ENCODE measurements at regions not wholly inside any gene's neighbourhood (a gene's known extent, or its start where the extent isn't known, plus 50 kb on each side); places are given as distances from the start of the nearest gene placed in this dataset.

DNA sequence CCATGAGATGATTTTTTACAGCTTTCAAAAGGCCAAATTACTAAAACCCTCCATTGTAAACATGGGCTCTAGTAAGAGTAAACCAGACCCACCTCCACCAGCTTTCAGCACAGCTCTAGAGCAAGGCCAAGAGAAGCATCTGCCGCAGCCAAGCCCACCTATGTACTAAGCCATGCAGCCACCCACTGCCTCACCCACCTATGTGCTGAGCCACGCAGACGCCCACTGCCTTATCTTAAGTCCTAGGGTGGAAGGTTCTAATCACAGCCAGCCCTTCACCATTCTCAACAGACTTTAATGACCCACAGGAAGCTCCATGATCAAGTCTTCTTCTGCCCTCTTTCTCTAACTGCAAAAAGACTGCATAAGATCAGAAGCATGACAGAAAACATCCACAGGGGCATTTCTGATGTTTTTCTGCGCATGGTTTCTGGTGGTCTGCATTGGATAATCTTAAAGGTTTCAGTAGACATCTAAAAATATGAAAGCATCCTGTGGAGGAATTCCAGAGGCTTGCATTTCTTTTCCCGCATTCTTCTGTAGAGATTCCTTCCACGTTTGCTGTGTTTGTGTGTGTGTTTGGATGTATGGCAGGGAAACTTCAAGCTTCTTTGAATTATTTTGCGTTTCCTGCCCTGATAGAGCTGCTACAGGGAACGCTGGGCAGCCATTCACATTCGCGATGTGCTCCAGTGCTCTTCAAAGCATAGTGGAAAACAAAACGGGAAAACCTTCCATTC lies 286.1 kb upstream of the KLF6 start:
- DNase-seq (ENCODE audit: low spot score) (no peak), ATAC-seq (no peak)

DNA sequence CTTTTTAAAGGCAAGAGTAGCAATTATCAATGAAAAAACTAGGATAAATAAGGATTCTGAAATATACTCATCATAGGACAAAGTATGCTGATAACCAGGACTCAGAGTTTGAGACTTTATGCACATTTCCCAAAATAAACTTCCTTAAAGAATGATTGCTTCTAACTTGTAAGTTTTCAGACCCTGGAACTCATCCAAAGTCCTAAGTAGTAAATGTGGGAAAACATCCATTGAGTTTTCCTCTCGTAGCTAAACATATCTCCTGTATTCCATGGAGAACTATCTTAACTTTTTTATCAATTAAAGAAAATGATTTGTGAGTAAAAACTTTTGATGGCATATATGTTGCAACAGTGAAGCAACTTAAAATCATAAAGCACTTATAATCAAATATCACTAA lies 285.2 kb upstream of the KLF6 start:
- DNase-seq (ENCODE audit: low spot score) (no peak), ATAC-seq (no peak)

DNA sequence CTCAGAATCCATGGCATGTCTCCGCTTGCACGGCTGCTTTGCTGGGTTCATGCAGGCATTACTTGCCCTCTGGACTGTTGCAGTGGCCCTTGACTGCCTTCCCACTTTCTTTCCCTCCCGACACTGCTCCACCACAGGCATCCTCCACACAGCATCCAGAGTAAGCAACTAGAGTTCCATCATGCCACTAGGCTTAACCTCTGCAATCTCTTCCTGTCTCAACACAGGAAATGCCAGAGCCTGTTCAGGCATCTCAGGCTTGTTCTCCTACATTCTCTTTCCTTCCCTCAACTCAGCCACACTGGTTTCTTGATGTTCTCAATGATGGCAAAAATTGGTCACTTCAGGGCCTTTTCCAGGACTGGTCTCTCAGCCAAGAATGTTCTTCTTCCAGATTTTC lies 284.5 kb upstream of the KLF6 start:
- DNase-seq (ENCODE audit: low spot score) (no peak), ATAC-seq (no peak)

DNA sequence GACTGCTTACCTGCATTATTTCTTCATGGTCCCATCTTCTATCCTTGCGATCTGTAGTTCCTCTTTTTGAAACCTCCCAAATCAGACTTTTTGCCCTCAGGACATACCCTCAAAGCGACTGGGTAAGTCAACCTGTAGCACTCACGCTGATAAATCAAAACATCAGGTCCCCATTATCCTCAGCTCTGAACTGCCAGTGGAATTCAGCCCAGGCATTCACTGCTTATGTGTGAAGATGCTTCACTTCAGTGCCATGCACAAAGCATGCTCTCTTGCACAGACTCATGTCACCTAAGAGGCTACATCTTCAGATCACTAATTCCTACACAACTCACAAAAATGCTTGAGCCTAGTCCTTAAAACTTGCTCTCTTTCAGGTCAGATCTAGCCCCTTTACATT lies 283.6 kb upstream of the KLF6 start:
- ATAC-seq: no peak
- DNase-seq (ENCODE audit: low spot score): no peak

DNA sequence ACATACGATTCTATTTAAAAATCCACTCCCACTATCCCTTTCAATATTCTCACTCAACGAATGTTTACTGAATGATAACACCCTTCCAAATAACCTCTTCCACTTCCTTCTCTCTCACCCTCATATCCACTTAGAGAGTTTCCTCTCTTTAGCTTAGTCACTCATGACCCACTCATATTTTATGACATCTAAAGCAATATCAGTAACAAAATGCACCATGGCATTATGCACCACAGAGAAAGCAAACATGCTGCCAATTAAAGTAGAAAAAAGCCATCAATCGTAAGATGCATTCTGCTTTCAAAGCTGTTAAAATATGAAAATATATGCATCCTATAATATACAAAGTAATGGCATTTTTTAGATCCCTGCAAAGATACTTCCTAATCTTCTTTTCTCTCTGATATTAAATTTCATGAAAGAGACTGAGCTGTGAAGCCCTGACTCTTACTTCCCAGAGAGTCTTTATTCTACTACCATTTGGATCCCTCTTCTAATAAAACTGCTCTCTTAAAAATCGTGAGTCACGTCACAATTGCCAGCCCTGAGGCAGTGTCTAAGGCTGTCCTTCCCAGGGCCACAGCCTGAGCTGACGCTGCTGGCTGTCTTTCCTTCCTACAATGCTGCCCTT lies 283.0 kb upstream of the KLF6 start:
- ATAC-seq (no peak), DNase-seq (ENCODE audit: low spot score) (no peak)

DNA sequence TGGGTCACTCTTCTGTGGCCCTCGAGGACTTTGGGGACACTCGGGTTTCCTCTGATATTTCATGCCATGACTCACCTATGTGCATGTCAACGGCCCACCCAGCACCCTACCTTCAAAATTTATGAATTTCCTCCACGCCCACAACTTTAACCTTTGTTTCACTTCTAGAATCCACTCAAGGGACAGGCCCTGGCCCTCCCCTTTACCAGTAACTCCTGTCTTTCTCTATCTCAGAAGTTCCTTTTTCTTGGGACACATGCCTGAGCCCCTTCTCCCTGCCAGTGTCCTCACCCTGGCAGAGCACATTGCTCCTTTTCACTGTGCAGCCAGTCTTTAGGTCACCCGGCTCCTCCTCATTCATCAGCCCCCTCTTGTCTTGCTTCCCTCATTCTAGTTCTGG lies 282.5 kb upstream of the KLF6 start:
- ATAC-seq (no peak), DNase-seq (ENCODE audit: low spot score) (no peak)

DNA sequence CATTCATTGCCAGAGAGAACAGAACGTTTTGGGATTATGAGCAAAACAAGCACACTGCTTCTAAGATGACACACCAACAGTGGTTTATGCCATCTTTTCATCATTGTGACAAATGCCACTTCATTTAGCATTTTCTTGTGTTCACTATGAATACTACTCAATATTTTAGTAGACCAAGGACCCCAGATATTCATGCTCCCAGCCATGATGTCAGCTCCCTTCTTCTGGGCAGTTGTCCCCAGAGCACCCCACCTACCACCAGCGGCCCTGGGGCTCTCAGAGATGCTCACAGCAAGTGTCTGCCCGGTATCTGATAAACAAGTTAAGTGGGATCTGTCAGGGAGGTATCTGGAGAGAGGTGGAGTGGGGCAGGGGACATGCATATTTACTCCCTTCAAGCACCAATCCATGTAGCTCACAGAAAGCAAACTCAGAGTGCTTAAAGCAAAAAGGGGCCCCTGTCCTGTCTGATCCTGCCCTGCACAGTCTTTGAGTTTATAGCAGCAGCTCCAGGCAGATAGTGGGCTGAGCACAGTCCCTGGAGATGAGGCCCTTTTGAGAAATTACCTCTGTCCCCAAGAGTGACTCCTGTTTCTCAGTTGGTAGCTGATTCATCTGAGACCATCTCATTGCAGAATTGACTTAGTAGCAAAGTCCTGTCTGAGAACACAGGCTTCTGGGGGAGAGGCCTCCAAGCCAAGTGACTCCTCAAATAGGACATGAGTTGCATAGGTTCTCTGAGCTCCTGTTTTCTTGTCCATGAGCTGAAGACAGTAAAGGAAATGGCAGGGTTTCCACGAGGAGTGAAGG lies 281.8 kb upstream of the KLF6 start:
- ATAC-seq: no peak
- DNase-seq (ENCODE audit: low spot score): no peak

DNA sequence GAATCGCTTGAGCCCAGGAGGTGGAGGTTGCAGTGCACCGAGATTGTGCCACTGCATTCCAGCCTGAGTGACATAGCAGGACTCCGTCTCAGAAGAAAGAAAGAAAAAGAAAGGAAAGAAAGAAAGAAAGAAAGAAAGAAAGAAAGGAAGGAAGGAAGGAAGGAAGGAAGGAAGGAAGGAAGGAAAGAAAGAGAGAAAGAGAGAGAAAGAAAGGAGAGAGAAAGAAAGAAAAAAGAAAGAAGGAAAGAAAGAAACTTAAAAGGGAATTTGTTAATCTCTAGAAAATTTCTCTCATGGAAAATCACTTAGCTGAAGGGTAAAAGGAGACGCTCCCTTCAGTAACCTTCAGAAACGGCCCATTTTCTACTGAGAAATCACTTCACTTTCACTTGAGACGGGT lies 279.5 kb upstream of the KLF6 start:
- no peak for DNase-seq (ENCODE audit: low spot score)
- ATAC-seq: no peak

DNA sequence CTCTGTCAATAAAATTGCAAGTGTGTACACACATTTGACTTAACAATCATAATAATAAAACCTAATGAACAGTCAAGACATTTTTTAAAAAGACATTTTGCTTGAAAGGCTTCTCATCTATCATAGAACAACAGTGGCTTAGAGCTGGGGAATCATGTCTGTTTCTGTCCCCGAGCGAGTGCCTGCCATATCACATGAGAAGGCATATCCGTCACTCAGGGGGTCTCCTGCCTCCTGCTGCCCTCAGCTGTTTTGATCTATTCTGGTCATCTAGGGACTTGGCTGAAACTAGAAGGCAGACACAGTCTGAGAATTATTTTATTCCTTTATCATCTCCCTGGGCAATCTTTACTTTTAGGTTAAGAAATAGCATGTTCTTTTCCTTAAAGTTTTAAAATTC lies 278.7 kb upstream of the KLF6 start:
- no peak for DNase-seq (ENCODE audit: low spot score)
- no peak for ATAC-seq

DNA sequence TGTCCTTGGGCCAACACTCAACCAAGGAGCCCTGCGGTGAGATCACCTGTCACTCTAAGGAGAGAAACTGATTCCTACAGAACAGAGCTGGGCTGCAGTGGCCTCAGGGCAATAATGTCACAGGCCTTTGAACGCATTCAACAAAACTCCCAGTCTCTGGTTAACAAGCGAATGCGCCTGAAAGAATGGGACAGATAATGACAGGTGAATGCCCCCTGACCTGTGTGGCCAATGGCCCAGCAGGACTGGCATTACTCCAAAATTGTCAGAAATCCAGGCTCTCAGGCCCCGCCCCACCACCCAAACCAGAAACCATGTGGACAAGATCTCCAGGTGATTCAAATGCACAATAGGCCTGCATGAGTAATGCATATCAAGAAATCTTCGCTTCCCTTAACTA lies 277.7 kb upstream of the KLF6 start:
- ATAC-seq: no peak

DNA sequence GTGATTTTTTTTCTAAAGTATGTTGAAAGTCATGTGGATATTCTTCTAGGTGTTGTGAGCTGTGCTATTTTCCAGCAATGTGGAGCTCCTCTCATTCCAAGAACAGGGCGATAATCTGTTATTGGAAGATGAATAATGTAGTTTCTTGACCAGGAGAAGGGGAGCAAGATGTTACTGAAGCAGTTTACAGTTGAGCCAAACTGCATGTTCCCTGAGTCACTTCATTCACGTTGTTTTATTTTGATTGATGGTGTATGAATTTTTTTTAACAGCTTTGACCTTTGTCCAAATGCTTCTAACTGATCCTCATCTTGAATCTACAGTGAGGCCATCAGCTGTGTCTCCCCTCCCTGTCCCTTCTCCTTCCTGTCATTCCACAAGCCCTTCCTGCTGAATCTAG lies 277.1 kb upstream of the KLF6 start:
- DNase-seq (ENCODE audit: low spot score) (no peak), ATAC-seq (no peak)

More for the DNA sequence above, 277.7 kb upstream of the KLF6 start:
- DNase-seq (ENCODE audit: low spot score): no peak

DNA sequence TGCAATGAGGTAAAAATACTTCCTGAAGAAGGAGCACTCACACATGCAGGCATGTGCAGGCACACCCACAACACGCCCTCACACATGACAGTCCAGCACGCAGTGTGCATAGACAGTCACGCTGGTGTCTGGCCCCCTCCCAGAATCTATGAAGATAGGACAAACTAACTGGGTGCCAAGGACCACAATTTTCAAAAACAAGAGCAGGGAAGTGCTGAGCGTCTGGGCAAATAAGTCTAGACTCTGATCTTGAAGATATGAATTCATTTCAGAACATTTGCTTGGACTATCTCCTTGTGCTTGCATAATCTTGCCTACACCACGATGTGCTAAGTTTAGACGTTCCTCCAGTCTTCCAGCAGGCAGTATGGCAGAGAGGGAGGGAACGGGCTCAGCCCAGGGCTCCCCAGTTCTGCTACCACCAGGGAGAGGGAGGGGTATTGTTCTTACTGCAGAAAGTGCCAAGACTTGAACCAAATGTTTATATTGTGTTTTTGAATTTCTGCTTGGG lies 276.5 kb upstream of the KLF6 start:
- DNase-seq (ENCODE audit: low spot score): no peak
- ATAC-seq: no peak

DNA sequence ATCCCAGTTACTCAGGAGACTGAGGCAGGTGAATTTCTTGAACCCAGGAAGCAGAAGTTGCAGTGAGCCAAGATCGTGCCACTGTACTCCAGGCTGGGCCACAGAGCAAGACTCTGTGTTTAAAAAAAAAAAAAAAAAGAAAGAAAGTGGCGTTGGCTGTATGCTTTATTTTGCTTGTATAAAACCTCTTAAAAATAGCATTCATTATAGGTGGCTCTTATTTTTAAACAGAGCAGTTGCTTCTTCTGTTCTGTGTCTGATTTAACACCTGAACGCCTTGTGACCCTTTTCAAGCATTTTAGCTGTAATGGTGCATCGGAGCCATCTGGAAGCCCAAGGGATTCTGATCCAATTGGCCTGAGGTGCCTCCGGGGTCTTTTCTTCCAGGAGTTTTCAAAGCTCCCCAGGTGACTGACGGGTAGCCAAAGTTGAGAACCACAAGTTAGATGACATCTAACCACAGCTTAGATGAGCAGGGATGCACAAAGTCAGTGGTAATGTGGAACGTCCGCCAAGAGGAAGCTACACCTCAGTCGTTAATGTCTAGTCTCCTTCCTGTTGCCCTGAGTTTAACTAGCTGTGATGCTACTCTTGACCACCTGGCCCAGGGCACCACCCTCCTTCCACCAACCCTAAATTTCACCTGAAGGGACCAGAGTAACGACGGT lies 274.6 kb upstream of the KLF6 start:
- DNase-seq (ENCODE audit: low spot score): no peak

DNA sequence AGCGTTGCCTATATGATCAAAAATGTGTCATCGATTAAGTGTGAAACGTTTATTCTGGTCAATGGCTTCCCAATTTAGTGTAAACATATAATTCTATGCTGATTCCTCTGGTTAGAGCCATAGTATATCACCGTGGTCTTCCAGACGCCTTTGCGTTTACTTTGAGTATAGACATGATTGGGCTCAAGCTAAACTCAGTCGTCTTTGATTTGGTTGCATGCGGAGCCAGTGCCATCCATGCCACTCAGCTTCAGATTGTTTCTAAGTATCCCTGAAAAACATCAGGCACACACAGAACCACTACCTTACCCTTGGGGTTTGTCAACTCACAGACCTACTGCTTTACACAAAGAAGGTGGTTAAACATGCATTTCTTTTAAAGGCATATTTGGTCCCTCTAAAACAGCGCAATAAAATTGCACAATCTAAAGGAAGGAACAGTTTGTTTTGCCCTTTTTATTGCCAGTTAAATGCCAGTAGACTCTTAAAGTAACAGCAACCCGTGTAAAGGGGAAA lies 273.6 kb upstream of the KLF6 start:
- no peak for DNase-seq (ENCODE audit: low spot score)
- ATAC-seq: no peak

More for the DNA sequence above, 274.6 kb upstream of the KLF6 start:
- no peak for ATAC-seq

DNA sequence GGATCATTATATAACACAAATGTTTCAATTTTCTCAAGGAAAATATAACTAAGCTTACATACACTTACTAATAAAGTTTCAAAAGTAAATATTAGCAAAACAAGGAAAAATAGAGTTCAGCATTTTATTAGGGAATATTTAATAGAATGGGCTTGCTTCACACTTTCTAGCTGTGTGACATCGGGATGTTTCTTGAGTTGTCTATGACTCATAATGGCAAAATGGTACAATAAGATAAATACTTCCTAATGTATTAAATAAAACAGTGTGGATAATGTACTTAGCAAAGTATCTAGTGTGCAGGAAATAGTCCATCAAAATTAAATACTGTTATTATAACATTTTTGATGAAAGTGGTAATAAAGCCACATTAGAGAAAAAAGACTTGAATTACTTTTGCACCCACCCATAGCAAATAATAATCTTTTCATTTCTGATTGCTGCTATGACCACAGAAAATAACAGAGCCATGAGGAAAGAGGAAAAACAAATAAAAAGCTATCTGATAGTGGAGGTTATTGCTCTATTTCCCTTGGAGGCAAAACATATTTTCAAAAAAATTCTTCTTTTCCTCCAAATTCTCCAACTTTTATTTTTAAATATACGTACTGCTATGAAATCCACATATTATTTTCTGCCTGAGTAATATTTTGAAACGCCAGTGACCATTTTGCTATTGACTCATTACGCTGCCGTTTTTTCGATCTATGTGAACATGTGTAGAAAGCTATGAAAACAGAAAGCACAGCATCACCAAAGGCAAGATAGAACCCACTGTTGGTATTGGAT lies 272.9 kb upstream of the KLF6 start:
- ATAC-seq (no peak), DNase-seq (ENCODE audit: low spot score) (no peak)

DNA sequence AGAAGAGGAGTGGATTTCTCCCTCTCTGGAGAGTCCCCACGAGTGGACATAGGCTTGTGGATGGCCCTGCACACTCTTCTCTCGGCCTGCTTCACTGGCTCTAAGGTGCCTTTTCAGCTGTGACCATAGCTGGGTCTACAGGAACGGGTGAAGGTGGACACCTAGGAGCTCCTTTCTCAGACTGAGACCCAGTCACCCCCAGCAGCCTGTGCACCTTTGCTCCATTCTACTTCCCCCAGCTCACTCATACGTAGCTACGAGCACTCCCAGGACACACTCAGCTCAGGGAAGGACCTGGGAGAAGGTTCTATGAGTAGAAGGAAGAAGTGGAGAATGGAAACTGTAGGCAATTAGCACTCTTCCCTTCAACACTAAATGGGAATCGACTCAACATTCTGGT lies 272.0 kb upstream of the KLF6 start:
- ATAC-seq (no peak), DNase-seq (ENCODE audit: low spot score) (no peak)

DNA sequence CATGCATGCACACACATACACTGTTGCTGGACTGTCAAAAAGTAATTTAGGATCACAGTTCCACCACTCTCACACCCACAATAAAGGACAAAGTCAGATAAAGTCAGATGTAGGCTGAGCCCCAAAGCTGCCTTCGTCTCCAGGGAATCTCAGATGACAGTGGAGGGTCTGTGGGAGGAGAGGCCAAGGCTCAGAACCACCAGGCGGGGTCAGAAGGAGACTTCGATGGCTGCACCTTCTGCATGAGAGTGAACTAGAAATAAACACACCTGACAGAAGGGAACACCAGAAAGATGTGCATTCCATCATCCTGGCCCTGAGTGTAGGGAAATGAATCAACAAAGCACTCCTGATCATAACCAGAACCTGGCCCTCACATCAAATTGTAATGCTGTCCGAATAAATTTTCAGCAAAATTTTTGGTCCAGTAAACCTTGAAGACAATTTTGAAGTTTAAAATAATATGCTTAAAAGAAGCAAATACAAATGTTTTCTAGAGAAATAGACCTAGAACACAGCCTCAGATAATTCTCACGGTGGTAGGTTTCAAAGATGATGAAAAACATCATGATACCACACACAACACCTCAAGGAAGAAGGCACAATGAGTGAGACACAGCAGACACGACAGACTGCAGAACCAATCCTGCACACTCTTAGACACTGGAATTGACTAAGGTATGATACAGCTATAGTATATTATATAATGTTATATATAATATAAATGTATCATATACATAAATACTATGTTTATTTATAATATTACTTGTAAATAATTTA lies 269.8 kb upstream of the KLF6 start:
- no peak for ATAC-seq
- no peak for DNase-seq (ENCODE audit: low spot score)

DNA sequence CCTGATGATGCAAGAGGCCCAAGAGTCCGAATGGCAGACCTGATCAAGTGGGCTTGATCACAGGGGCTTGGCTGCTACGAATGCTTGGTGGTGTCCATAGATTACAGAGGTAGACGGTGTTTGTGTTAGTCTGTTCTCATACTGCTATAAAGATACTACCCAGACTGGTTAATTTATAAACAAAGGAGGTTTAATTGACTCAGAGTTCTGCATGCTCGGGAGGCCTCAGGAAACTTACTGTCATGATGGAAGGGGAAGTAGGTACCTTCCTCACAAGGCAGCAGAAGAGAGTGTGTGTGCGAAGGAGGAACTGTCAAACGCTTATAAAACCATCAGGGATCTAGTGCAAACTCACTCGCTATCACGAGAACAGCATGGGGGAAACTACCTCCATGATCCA lies 268.9 kb upstream of the KLF6 start:
- no peak for DNase-seq (ENCODE audit: low spot score)
- ATAC-seq: no peak

DNA sequence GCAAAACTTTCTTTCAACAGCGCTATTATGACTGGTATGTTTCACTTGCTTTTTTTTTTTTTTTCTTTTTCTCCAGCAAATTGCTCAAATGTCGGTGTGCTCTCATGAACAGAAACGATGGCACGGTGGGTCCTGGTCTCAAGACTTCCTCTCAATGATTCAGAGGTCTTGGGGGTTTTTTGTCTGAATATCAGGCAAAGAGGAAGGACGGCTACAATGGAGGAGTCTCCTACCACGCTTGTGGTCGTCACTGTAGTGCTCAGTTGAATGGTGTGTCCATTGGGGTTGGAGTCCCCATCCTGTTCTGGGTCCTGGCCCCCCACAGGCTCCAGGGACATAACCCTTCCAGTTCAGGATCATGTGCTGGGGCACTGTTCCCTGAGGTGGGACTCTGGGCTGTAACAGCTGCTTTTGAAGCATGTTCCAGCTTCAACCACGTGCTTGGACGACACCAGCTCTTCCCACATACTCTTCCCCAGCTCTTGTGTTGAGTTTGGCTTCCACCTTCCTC lies 266.7 kb upstream of the KLF6 start:
- ATAC-seq (no peak), DNase-seq (ENCODE audit: low spot score) (no peak)
